NCI-H146 treated with DMSO at 0.1 percent for 48 hours (cell line): ENCODE measurements at regions not wholly inside any gene's neighbourhood (a gene's known extent, or its start where the extent isn't known, plus 50 kb on each side); places are given as distances from the start of the nearest gene placed in this dataset.
A peak's percentile ranks its signal among the peaks of the same experiment; 100 is the strongest.
"Not testable (repeated sequence)": the region's sequence is repeated elsewhere in the genome, so short reads cannot be mapped to it uniquely, and the experiment has no call there.

Experiments used
- DNase-seq: peaks from one replicate; lab custom pipeline; 2025; ENCODE audit not compliant: unreplicated experiment; lab: John Stamatoyannopoulos, UW

DNA sequence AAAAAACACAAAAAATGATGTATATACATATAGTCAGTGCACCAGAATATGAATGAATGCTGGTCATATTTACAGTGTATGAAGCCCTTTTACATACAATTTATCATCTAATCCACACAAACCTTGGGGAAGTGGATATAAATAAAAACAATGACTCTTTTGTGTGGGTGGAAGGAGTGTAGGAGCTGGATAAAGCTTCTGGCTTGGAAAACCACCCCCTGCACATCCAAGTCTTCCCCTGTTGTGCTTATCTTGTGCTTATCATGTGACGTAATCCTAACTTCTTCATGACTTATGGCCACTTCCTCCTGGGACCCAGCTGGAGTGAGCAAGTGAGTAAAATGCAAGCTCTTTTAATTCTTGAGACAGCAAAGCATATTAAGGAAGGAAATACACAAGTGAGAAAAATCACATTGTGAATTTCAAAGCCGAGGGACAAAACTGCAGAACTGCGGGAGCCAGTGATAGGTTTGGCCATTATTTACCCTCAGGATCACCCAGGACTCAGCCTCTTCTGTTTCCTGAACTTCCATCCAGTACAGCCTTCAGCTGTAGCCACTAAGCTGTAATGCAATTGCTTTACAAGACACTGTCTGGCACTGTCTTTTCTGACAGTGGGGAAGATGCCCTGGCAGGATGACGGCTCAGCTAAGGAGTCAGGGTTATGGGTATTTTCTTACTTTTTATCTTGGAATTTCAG lies 104.0 kb upstream of the PPM1J start:
- no peak for DNase-seq

GRCh38 chr1:112817555-112818373 lies 102.6 kb upstream of the PPM1J start:
- peak; percentile 31 for DNase-seq

DNA sequence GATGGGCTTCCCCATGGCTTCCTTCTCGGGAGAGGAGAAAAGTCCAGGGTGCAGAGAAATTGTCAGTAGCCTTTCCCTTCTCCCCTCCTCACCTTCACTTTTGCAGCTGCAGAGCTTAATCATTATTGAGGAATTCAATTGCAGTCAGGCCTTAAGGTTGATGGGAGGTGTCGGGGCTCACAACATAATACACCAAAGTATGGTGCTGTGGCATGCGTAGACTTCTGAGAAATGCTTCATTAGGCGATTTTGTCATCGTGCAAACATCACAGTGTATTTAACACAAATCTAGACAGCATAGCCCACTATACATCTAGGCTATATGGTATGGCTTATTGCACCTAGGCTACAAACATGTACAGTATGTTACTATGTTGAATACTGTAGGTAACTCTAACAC lies 100.2 kb upstream of the PPM1J start:
- no peak for DNase-seq

GRCh38 chr1:112814645-112815044 lies 99.5 kb upstream of the PPM1J start:
- not testable (repeated sequence) for DNase-seq

DNA sequence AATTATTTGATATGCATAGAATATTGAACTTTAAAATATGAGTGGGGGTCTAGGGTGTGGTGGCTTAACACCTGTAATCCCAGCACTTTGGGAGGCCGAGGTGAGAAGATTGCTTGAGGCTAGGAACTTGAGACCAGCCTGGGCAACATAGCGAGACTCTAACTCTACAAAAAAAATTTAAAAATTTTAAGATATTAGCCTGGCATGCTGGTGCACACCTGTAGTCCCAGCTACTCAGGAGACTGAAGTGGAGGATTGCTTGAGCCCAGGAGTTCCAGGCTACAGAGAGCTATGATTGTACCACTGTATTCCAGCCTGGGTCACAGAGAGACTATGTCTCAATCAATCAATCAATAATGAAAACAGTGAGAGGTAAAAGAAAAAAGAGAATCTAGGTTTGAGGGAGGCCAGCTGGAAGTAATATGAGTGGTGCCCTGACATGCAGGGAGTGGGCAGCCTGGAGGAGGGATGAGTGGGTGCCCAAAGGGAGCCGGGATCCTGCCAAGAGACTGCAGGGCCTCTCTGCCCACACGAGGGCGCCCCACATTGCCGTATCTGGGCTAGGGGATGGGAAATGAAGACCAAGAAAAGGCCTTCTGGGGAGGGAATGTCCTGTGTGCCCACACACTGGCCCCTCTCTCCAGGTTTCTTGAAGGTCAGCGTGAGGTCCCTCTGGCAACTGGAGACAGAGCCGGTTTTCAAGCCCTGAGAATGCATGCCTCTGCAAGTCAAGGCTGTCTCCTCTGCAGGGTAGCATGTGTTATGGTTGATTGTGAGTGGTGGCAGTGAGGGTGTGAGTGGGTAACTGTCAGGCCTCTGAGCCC lies 93.9 kb upstream of the PPM1J start:
- peak; percentile 2 for DNase-seq

- no peak for DNase-seq
Observed at GRCh38 chr1:112807999-112808398, 92.9 kb upstream of the PPM1J start.

DNA sequence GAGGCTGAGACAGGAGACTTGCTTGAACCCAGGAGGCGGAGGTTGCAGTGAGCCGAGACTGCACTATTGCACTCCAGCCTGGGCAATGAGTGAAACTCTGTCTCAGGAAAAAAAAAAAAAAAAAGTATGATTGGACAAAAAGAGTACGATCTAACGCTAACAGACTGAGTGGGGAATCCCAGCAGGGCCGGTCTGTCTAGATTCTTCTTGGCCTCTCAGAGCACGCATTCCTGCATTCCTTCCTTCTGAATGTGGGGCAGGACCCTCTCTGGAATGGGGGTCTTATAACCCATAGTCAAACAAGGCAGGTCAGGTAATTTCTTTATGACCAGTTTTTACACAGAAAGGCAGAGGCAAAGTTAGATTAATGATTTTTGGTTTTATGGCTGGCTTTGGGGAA lies 92.0 kb upstream of the PPM1J start:
- no peak for DNase-seq

GRCh38 chr1:112806090-112806642 lies 91.0 kb upstream of the PPM1J start:
- no peak for DNase-seq

DNA sequence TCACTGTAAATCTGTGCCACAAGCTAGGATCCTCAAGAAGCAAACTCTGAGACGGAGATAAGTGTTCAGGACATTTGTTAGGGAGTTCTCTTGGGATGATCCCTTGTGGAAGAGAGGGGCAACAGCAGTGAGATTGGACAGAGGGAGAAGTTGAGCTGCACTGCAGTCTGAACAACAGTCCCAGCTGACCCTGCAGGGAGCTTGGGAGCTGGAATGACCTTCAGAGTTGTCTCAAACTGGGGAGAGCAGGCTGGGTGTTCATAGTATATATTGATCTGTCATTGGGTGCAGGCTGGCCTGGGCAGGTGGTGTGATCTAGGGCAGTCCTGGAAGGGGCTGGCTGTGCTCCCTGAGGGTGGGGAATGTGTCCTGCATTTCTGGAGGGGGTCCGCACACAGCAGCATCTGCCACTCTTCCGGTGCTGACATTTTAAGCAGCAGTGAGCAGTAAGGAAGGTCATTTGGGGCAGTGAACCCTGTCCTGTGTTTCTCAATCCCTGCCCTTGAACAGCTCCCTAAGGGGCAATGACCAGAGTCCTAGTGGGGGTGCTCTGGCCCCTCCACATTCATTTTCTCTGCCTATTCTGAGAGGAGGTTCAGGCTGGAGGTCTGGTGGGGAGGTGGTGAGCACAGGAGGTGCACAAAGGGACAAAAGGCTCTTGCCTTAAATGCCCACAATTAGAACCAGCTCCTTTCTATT lies 90.2 kb upstream of the PPM1J start:
- no peak for DNase-seq

- DNase-seq, result peak; percentile 30
Observed at GRCh38 chr1:112803906-112804762, 89.0 kb upstream of the PPM1J start.

- no peak for DNase-seq
Observed at GRCh38 chr1:112800289-112800688, 85.2 kb upstream of the PPM1J start.

DNA sequence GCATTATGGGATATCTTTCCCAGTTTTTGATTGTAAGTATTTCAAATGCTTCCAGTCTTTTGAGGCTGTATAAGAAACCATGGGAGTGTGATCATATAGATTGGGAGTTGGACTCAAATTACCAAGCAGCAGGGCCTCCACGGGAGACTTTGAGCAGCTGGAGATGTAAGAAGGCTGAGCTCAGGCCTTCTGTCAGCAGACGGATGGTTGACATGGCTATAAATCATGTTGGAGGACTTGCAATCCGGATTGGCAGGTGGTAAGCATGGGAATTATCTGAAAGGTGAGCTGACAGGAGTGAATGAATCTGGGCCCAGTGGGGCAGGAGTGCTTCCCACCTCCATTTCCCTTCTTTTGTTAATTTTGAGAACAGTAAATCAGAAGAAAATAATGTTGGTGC lies 83.2 kb upstream of the PPM1J start:
- peak; percentile 12 for DNase-seq

- no peak for DNase-seq
Observed at GRCh38 chr1:112797224-112797623, 82.1 kb upstream of the PPM1J start.

DNA sequence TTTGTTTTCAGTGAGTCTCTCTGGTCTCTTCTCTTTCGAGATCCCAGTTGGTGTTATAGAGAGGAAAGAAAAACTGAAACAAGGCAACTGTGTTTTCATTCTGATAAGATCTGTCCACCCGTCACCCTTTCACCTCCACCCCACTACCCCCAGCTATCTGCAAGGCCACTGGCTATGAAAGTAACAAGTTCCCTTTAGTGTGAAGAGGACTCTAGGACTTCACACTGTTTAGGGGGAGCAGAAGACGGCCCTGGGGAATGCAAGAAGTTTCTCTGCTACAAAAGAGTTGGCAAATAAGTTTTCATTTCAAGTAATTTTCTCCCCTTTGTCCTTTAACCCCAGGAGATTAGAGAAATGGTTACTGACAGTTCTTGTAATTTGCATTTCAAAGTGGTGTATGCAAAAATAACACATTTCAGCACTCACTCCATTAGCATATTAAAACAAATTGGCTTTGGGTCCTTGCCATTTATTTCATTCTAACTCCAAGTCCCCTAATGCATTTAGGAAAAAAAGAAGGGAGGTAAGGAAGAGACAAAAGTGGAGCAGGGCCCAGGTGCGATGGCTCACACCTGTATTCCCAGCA lies 79.6 kb upstream of the PPM1J start:
- DNase-seq, result no peak

DNA sequence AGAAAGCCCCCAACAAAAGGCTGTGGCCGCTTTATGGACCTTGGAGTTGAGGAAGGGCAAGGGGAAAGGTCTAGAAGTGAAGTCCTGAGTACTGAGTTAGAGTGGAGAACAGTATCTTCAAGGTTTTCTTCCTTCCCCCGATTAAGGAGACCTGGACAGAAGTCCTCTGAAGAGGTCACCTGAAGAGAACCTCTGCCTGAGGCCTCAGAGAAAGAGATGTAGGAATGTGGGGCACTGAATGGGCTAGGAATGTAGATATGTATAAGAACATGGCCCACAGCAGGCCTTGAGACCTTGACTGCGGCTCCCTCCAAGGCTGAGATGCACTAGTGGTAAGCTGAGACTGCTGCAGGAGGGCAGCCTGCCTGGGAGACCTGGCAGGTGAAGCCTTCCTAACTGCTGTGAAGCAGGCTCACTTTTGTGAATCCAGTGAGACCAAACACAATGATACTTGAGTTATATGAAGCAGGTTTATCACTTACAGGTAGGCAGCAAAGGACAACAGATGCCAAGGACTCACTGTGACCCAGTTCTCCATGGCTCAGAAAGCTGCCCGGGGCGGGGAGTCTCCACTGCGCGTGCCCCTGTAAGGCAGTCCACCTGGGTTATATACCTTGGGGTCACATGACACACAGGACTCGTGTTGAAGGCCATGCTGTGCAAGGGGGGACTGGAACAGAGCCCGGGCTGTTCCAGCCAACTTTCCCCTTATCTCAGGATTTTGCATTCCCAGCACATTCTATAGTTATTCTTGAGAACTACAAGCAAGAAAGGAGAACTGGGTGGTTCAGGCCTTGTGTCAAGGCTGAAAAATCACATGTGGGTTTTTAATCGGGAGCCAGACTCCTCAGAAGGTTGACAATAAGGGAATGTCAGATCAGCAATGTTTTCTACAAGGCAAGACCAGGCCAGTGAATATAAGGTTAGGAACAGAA lies 78.8 kb upstream of the PPM1J start:
- no peak for DNase-seq

GRCh38 chr1:112791723-112792104 lies 76.6 kb upstream of the PPM1J start:
- no peak for DNase-seq

GRCh38 chr1:112790920-112791722 lies 76.0 kb upstream of the PPM1J start:
- no peak for DNase-seq

DNA sequence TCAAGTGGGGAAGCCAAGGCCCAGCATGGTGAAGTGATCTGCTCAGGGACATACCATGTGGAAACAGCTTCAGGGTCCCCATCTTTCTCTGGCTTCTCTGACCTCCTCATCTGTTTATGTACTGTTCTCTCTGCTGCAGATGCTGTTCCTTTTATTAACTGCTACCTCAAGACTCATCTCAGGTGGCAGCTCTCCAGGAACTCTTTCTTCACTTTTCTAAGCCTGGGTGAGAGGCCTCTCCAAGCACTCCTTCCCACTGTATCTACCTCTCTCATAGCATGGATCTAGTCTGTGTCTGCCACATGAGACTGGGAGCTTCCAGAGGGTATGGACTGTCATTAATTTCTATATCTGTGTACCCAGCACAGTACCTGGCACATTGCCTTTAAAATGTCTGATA lies 73.4 kb upstream of the PPM1J start:
- no peak for DNase-seq
